GM12873 (cell line): ENCODE measurements at regions not wholly inside any gene's neighbourhood (a gene's known extent, or its start where the extent isn't known, plus 50 kb on each side); places are given as distances from the start of the nearest gene placed in this dataset.

Source experiments
- CTCF ChIP-seq: IDR thresholded peaks from 2 replicates; pipeline ENCODE4 v1.5.1; 2012; ENCODE audit warnings: low read depth, mild to moderate bottlenecking, moderate library complexity, low read length, control low read depth; ENCODE audit not compliant: insufficient read depth; ENCODE audit errors: missing control alignments

- TF ChIP-seq CTCF, result no peak
Measured at GRCh38 chrX:137430301-137430700, 135.6 kb upstream of the ZIC3 start.

- no peak for TF ChIP-seq CTCF
Measured at GRCh38 chrX:137428766-137429591, 136.9 kb upstream of the ZIC3 start.

GRCh38 chrX:137428221-137428661 is 137.7 kb upstream of the ZIC3 start:
- no peak for TF ChIP-seq CTCF

- TF ChIP-seq CTCF, result no peak
Measured at GRCh38 chrX:137427816-137428215, 138.1 kb upstream of the ZIC3 start.

GRCh38 chrX:137427426-137427778 is 138.5 kb upstream of the ZIC3 start:
- no peak for TF ChIP-seq CTCF

- TF ChIP-seq CTCF, result no peak
Measured at GRCh38 chrX:137426695-137427425, 139.1 kb upstream of the ZIC3 start.

GRCh38 chrX:137425986-137426385 is 139.9 kb upstream of the ZIC3 start:
- TF ChIP-seq CTCF, result no peak
